Endothelial cell (in vitro differentiated cells): ENCODE measurements at regions not wholly inside any gene's neighbourhood (a gene's known extent, or its start where the extent isn't known, plus 50 kb on each side); places are given as distances from the start of the nearest gene placed in this dataset.

Experiments used
- DNase-seq: peaks from one replicate; pipeline ENCODE4 v3.0.0; 2021; ENCODE audit warnings: low spot score
- H3K27ac Mint-ChIP-seq: one replicate; pipeline ENCODE4 v1.8.0; 2021; ENCODE audit warnings: mixed read lengths, inconsistent platforms; ENCODE audit not compliant: unreplicated experiment
- H3K27me3 Mint-ChIP-seq: one replicate; pipeline ENCODE4 v1.8.0; 2021; ENCODE audit warnings: mild to moderate bottlenecking, moderate library complexity, mixed read lengths, inconsistent platforms; ENCODE audit not compliant: unreplicated experiment
- H3K36me3 Mint-ChIP-seq: one replicate; pipeline ENCODE4 v1.8.0; 2021; ENCODE audit warnings: mild to moderate bottlenecking, low read depth, mixed read lengths, inconsistent platforms; ENCODE audit not compliant: unreplicated experiment
- H3K4me1 Mint-ChIP-seq: one replicate; pipeline ENCODE4 v1.8.0; 2021; ENCODE audit warnings: mild to moderate bottlenecking, mixed read lengths, inconsistent platforms; ENCODE audit not compliant: unreplicated experiment
- H3K4me3 Mint-ChIP-seq: one replicate; pipeline ENCODE4 v1.8.0; 2021; ENCODE audit warnings: mild to moderate bottlenecking, mixed read lengths, inconsistent platforms; ENCODE audit not compliant: unreplicated experiment
- H3K9me3 Mint-ChIP-seq: one replicate; pipeline ENCODE4 v1.8.0; 2021; ENCODE audit warnings: mixed read lengths, inconsistent platforms; ENCODE audit not compliant: unreplicated experiment
- TF ChIP-seq, protein P1 (sequence below): fragments of 200-600 bp; sonication (generic); IDR thresholded peaks from one replicate; pipeline ENCODE4 v1.5.0; 2021; ENCODE audit warnings: antibody characterized with exemption; ENCODE audit not compliant: unreplicated experiment

DNA sequence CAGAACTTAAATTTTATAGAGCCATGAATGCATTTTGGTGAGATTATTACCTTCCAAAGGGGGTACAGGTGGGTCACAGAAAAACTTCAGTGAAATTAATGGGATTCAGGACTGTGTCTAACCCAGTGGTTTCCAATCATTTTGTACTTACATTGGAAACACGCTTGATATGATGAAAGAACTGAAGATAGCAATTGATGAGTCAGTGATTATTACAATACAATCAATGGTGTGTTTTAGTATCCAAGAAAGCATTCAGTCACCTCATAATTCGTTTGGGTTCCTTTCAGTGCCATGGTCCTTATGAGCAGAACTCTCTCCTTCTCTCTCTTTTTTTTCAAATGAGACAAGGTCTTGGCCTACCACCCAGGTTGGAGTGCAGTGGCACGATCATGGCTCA, 66.5 kb upstream of the IGFBP5 start:
- Mint-ChIP-seq H3K9me3 (no peaks in the 10 kb centered on the region), H3K4me3 (no peak overlapping the region), H3K36me3 (no peaks in the 10 kb centered on the region), H3K27me3 (peaks cover 5% of the 10 kb centered on the region), H3K4me1 (peaks cover 5% of the 10 kb centered on the region), H3K27ac (no peak overlapping the region)
- no peak for DNase-seq
- TF ChIP-seq, protein P1, sequence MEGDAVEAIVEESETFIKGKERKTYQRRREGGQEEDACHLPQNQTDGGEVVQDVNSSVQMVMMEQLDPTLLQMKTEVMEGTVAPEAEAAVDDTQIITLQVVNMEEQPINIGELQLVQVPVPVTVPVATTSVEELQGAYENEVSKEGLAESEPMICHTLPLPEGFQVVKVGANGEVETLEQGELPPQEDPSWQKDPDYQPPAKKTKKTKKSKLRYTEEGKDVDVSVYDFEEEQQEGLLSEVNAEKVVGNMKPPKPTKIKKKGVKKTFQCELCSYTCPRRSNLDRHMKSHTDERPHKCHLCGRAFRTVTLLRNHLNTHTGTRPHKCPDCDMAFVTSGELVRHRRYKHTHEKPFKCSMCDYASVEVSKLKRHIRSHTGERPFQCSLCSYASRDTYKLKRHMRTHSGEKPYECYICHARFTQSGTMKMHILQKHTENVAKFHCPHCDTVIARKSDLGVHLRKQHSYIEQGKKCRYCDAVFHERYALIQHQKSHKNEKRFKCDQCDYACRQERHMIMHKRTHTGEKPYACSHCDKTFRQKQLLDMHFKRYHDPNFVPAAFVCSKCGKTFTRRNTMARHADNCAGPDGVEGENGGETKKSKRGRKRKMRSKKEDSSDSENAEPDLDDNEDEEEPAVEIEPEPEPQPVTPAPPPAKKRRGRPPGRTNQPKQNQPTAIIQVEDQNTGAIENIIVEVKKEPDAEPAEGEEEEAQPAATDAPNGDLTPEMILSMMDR, result no peak

DNA sequence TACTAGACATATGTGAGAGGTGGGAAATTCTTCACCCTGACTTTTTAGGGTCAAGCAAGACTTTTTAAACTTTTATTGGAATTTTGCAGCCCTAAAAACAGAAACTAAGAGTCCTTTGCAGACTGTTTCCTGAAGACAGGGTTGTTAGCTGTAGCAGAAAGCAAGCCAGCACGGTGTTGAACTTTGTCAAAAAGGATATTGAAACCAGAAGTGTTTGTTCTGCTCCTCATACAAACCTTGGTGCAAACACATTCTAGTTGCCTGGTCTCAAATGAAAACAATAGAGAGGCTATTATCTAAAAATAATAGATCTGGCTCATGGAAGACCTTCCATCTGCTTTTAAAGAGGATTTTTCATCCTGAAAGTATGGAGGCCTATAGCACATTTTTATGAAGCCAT, 65.8 kb upstream of the IGFBP5 start:
- Mint-ChIP-seq H3K27ac (no peak overlapping the region), H3K36me3 (no peaks in the 10 kb centered on the region), H3K9me3 (no peaks in the 10 kb centered on the region), H3K27me3 (peaks cover 6% of the 10 kb centered on the region), H3K4me3 (no peak overlapping the region), H3K4me1 (peaks cover 8% of the 10 kb centered on the region)
- DNase-seq, result no peak
- TF ChIP-seq, protein P1, result no peak

DNA sequence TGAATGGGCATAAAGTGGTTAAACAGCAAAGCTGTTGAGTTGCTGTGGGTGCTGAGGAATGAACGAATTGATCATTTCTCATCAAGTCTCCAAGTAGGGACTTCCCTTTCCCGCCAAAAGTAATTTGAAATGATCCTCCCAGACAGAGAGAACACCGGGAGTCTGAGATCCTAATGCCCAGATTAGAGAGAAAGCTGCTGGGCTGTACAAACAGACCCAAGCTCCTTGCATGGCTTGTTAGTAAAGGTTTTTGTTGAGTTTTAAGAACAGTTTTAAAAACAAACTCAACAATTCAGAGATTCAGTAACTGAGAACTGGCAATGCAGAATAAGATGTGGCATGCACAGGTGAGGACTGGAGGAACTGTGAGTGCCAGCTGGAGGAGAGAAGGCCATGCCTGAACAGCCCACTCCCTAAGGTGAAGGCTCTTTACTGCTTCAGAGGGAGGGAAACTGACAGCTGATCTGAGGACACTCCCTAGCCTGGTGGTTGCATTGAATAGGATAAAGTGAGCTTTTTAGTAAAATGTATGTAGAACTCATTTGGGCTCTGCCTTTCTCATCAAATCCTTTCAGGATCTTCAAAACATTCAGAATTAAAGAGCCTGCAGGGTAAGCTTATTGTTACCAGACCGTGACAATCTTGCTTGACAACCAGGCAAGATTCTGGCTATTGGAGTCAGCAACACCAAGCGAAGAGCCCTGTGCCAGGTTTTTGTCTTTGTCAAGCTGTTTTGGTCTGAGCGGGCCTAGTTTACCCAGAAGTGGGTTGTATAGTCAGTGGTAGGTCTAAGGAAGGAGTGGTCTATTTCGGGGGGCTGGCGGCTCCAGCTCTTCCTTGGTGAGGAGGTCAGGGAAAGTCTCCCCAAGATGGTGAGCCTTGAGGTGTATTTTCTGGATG, 63.2 kb upstream of the IGFBP5 start:
- no peak overlapping the region for H3K27ac Mint-ChIP-seq
- H3K4me3 Mint-ChIP-seq, result no peak overlapping the region
- DNase-seq, result no peak
- no peaks in the 10 kb centered on the region for H3K36me3 Mint-ChIP-seq
- TF ChIP-seq, protein P1, result no peak
- H3K27me3 Mint-ChIP-seq, result peaks cover 8% of the 10 kb centered on the region
- no peaks in the 10 kb centered on the region for H3K9me3 Mint-ChIP-seq
- H3K4me1 Mint-ChIP-seq, result peaks cover 8% of the 10 kb centered on the region

DNA sequence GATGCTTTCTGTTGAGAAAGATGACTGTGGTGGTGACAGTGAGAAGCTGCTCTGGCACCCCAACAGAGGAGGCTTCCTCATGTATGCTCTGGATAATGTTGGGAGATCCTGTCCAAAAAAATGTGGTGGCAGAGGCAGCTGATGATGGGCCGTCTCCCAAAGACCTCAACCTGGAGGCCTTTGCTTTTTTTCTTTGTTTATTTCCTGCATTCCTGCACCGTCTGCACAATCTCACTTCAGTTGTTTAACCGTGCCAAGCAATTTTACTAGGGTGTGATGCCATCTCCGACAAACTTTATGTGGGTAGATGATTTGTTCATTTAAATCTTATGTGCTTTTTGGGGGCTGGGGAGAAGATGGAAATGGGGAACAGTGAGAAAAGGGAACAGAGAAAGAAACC, 62.2 kb upstream of the IGFBP5 start:
- Mint-ChIP-seq H3K36me3 (no peaks in the 10 kb centered on the region), H3K4me1 (peaks cover 8% of the 10 kb centered on the region), H3K9me3 (no peaks in the 10 kb centered on the region), H3K4me3 (no peak overlapping the region), H3K27ac (no peak overlapping the region), H3K27me3 (peaks cover 8% of the 10 kb centered on the region)
- no peak for DNase-seq
- TF ChIP-seq, protein P1, result no peak

DNA sequence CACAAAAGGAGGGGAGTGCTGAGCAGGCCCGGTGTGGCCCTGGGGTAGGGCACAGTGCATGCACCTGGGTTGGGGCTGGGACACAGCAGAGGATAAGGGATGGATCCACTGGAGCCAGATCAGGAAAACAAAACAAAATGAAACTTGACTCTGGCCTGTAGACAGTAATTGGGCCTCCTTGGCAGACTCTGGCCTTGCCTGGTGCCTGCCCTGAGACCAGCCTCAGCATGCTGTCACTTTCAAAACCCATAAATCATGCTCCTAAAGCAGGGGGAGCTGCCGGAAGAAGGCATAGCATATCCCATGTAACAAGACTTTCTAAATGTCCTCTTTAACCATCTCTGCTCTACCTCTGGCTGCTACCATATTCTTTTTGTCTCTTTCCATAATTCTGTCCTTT, 61.1 kb upstream of the IGFBP5 start:
- H3K27ac Mint-ChIP-seq, result peak overlapping the region; percentile 7
- no peak for DNase-seq
- H3K36me3 Mint-ChIP-seq, result no peaks in the 10 kb centered on the region

More for the DNA sequence above, 61.1 kb upstream of the IGFBP5 start:
- Mint-ChIP-seq H3K4me1 (peaks cover 8% of the 10 kb centered on the region), H3K27me3 (peaks cover 8% of the 10 kb centered on the region), H3K9me3 (no peaks in the 10 kb centered on the region), H3K4me3 (no peak overlapping the region)
- TF ChIP-seq, protein P1, result no peak
